HepG2 (cell line): ENCODE measurements at regions not wholly inside any gene's neighbourhood (a gene's known extent, or its start where the extent isn't known, plus 50 kb on each side); places are given as distances from the start of the nearest gene placed in this dataset.

Experiments used
- ATF1 ChIP-seq: IDR thresholded peaks from 2 replicates; pipeline ENCODE4 v1.6.1; 2016; ENCODE audit warnings: mild to moderate bottlenecking, control low read depth
- ELF4 ChIP-seq: sonication (generic); formaldehyde crosslinking; IDR thresholded peaks from 2 replicates; pipeline ENCODE4 v1.5.0; 2020; ENCODE audit warnings: missing genetic modification reagents, mild to moderate bottlenecking, moderate library complexity, borderline replicate concordance
- ETV5 ChIP-seq: IDR thresholded peaks from 2 replicates; pipeline ENCODE4 v1.6.1; 2018; ENCODE audit warnings: missing biosample characterization, missing genetic modification reagents, inconsistent platforms, borderline replicate concordance
- FOXA1 ChIP-seq, 2 experiments: fragments of 450-650 bp in 1 of 2; sonication (generic) in 1 of 2; formaldehyde crosslinking in 1 of 2; IDR thresholded peaks; 2 replicates each; pipeline versions ENCODE4 v1.4.0 to v1.6.1; 2016 to 2020; ENCODE audit warnings: missing genetic modification reagents in 1 of 2
- IKZF1 ChIP-seq: fragments of 450-650 bp; IDR thresholded peaks from 2 replicates; pipeline ENCODE4 v1.7.1; 2016
- MIXL1 ChIP-seq: IDR thresholded peaks from 2 replicates; pipeline ENCODE4 v1.6.1; 2016
- NR3C1 ChIP-seq: sonication (generic); formaldehyde crosslinking; IDR thresholded peaks from 2 replicates; pipeline ENCODE4 v1.4.0; 2020; ENCODE audit warnings: missing genetic modification reagents
- STAT5B ChIP-seq: sonication (generic); formaldehyde crosslinking; IDR thresholded peaks from 2 replicates; pipeline ENCODE4 v1.4.0; 2020; ENCODE audit warnings: missing genetic modification reagents
- ZFP62 ChIP-seq: sonication (generic); formaldehyde crosslinking; IDR thresholded peaks from 2 replicates; pipeline ENCODE4 v1.4.0; 2020; ENCODE audit warnings: missing genetic modification reagents
- ZNF501 ChIP-seq: sonication (generic); formaldehyde crosslinking; IDR thresholded peaks from 2 replicates; pipeline ENCODE4 v1.5.1; 2020; ENCODE audit warnings: mild to moderate bottlenecking, moderate library complexity, missing genetic modification reagents
- ZNF510 ChIP-seq: sonication (generic); formaldehyde crosslinking; IDR thresholded peaks from 2 replicates; pipeline ENCODE4 v1.4.0; 2020; ENCODE audit warnings: low read depth, mild to moderate bottlenecking, missing genetic modification reagents
- ZNF547 ChIP-seq: sonication (generic); formaldehyde crosslinking; IDR thresholded peaks from 2 replicates; pipeline ENCODE4 v1.5.1; 2020; ENCODE audit warnings: mild to moderate bottlenecking, missing genetic modification reagents
- ZNF652 ChIP-seq: IDR thresholded peaks from 2 replicates; pipeline ENCODE4 v1.6.1; 2016; ENCODE audit warnings: low read depth, borderline replicate concordance
- ZNF792 ChIP-seq: IDR thresholded peaks from 2 replicates; pipeline ENCODE4 v1.6.1; 2016
- ZNF83 ChIP-seq: sonication (generic); formaldehyde crosslinking; IDR thresholded peaks from 2 replicates; pipeline ENCODE4 v1.4.0; 2020; ENCODE audit warnings: missing genetic modification reagents, mild to moderate bottlenecking, borderline replicate concordance
- TF ChIP-seq, protein P1 (sequence below): IDR thresholded peaks from 2 replicates; pipeline ENCODE4 v1.6.1; 2012; ENCODE audit warnings: inconsistent platforms
- TF ChIP-seq, protein P2 (sequence below): sonication (generic); formaldehyde crosslinking; IDR thresholded peaks from 2 replicates; pipeline ENCODE4 v1.4.0; 2020; ENCODE audit warnings: mild to moderate bottlenecking, missing genetic modification reagents
- TF ChIP-seq, protein P3 (sequence below): sonication (generic); formaldehyde crosslinking; IDR thresholded peaks from 2 replicates; pipeline ENCODE4 v1.5.0; 2020; ENCODE audit warnings: missing genetic modification reagents
- TF ChIP-seq, protein P4 (sequence below): conservative IDR thresholded peaks from 2 replicates; pipeline ENCODE4 v1.6.1; 2018; ENCODE audit warnings: missing genetic modification reagents
- TF ChIP-seq, protein P5 (sequence below): sonication (generic); formaldehyde crosslinking; IDR thresholded peaks from 2 replicates; pipeline ENCODE4 v1.4.0; 2020; ENCODE audit warnings: missing genetic modification reagents
- TF ChIP-seq, protein P6 (sequence below): sonication (generic); formaldehyde crosslinking; IDR thresholded peaks from 2 replicates; pipeline ENCODE4 v1.4.0; 2020; ENCODE audit warnings: mild to moderate bottlenecking, missing genetic modification reagents

DNA sequence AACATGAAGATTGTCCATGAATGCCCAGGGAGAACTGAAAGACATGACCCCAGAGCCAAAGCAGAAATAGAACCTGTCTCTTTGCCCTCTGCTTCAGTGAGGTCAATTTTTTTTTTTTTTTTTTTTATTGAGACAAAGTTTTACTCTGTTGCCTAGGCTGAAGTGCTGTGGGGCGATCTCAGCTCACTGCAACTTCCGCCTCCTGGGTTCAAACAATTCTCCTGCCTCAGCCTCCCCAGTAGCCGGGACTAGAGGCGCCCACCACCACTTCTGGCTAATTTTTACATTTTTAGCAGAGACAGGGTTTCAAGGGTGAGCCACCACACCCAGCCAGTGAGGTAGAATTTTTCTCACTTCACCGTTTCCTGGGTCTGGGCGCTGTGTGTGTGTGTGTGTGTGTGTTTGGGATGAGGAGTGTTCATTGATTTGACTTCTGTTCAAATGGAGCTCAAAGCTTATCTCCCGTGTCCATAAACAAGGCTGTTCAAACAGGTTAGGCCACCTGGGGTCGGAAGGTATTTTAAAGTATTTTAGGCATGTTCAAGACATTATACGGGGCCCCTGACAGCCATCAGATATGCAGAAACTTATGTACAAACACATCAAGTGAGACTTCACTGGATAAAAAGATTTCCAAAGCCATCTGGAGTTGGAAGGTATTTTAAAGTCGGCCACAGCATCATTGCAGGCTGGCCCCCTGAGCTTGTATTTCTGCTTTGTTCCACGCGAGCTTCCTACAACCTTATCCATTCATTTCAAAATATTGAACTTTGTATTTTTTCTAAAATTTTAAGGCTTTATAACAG, 93.8 kb downstream of the MAP3K8 start (continued):
- TF ChIP-seq, protein P1, sequence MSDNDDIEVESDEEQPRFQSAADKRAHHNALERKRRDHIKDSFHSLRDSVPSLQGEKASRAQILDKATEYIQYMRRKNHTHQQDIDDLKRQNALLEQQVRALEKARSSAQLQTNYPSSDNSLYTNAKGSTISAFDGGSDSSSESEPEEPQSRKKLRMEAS = 0 out of 2 replicates have a peak, but pooled peaks have one; percentile 8
- TF ChIP-seq IKZF1 (no peak), ZNF547 (CRISPR knock-in tag) (no peak), NR3C1 (no peak), ZNF501 (CRISPR knock-in tag) (peak; percentile 65; the same call in 1 of the 2 replicates), STAT5B (CRISPR knock-in tag) (no peak), ZNF83 (CRISPR knock-in tag) (no peak), ZFP62 (CRISPR knock-in tag) (no peak), ZNF652 (CRISPR knock-in tag) (no peak), ELF4 (CRISPR knock-in tag) (no peak), ZNF792 (CRISPR knock-in tag) (no peak), ZNF510 (CRISPR knock-in tag) (no peak), FOXA1 (IDR thresholded peaks at IDR 0.05) (no peak), FOXA1 (CRISPR knock-in tag; IDR thresholded peaks at IDR 0.05) (peak; percentile 69), ATF1 (CRISPR knock-in tag) (no peak), ETV5 (CRISPR knock-in tag) (peak; percentile 44; the same call in 1 of the 2 replicates), MIXL1 (peak; percentile 79)
- TF ChIP-seq, protein P2, sequence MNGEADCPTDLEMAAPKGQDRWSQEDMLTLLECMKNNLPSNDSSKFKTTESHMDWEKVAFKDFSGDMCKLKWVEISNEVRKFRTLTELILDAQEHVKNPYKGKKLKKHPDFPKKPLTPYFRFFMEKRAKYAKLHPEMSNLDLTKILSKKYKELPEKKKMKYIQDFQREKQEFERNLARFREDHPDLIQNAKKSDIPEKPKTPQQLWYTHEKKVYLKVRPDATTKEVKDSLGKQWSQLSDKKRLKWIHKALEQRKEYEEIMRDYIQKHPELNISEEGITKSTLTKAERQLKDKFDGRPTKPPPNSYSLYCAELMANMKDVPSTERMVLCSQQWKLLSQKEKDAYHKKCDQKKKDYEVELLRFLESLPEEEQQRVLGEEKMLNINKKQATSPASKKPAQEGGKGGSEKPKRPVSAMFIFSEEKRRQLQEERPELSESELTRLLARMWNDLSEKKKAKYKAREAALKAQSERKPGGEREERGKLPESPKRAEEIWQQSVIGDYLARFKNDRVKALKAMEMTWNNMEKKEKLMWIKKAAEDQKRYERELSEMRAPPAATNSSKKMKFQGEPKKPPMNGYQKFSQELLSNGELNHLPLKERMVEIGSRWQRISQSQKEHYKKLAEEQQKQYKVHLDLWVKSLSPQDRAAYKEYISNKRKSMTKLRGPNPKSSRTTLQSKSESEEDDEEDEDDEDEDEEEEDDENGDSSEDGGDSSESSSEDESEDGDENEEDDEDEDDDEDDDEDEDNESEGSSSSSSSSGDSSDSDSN (CRISPR knock-in tag) = no peak
- TF ChIP-seq, protein P3, sequence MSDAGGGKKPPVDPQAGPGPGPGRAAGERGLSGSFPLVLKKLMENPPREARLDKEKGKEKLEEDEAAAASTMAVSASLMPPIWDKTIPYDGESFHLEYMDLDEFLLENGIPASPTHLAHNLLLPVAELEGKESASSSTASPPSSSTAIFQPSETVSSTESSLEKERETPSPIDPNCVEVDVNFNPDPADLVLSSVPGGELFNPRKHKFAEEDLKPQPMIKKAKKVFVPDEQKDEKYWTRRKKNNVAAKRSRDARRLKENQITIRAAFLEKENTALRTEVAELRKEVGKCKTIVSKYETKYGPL (CRISPR knock-in tag) = no peak
- TF ChIP-seq, protein P4, sequence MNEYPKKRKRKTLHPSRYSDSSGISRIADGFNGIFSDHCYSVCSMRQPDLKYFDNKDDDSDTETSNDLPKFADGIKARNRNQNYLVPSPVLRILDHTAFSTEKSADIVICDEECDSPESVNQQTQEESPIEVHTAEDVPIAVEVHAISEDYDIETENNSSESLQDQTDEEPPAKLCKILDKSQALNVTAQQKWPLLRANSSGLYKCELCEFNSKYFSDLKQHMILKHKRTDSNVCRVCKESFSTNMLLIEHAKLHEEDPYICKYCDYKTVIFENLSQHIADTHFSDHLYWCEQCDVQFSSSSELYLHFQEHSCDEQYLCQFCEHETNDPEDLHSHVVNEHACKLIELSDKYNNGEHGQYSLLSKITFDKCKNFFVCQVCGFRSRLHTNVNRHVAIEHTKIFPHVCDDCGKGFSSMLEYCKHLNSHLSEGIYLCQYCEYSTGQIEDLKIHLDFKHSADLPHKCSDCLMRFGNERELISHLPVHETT (CRISPR knock-in tag) = no peak
- TF ChIP-seq, protein P5, sequence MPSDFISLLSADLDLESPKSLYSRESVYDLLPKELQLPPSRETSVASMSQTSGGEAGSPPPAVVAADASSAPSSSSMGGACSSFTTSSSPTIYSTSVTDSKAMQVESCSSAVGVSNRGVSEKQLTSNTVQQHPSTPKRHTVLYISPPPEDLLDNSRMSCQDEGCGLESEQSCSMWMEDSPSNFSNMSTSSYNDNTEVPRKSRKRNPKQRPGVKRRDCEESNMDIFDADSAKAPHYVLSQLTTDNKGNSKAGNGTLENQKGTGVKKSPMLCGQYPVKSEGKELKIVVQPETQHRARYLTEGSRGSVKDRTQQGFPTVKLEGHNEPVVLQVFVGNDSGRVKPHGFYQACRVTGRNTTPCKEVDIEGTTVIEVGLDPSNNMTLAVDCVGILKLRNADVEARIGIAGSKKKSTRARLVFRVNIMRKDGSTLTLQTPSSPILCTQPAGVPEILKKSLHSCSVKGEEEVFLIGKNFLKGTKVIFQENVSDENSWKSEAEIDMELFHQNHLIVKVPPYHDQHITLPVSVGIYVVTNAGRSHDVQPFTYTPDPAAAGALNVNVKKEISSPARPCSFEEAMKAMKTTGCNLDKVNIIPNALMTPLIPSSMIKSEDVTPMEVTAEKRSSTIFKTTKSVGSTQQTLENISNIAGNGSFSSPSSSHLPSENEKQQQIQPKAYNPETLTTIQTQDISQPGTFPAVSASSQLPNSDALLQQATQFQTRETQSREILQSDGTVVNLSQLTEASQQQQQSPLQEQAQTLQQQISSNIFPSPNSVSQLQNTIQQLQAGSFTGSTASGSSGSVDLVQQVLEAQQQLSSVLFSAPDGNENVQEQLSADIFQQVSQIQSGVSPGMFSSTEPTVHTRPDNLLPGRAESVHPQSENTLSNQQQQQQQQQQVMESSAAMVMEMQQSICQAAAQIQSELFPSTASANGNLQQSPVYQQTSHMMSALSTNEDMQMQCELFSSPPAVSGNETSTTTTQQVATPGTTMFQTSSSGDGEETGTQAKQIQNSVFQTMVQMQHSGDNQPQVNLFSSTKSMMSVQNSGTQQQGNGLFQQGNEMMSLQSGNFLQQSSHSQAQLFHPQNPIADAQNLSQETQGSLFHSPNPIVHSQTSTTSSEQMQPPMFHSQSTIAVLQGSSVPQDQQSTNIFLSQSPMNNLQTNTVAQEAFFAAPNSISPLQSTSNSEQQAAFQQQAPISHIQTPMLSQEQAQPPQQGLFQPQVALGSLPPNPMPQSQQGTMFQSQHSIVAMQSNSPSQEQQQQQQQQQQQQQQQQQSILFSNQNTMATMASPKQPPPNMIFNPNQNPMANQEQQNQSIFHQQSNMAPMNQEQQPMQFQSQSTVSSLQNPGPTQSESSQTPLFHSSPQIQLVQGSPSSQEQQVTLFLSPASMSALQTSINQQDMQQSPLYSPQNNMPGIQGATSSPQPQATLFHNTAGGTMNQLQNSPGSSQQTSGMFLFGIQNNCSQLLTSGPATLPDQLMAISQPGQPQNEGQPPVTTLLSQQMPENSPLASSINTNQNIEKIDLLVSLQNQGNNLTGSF (CRISPR knock-in tag) = no peak
- TF ChIP-seq, protein P6, sequence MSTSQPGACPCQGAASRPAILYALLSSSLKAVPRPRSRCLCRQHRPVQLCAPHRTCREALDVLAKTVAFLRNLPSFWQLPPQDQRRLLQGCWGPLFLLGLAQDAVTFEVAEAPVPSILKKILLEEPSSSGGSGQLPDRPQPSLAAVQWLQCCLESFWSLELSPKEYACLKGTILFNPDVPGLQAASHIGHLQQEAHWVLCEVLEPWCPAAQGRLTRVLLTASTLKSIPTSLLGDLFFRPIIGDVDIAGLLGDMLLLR (CRISPR knock-in tag) = no peak
